ENCODE measurements at regions not wholly inside any gene's neighbourhood (a gene's known extent, or its start where the extent isn't known, plus 50 kb on each side); places are given as distances from the start of the nearest gene placed in this dataset.
"Not testable (repeated sequence)": the region's sequence is repeated elsewhere in the genome, so short reads cannot be mapped to it uniquely, and the experiment has no call there.

GRCh38 chr16:72464052-72464451, 292.1 kb upstream of the PMFBP1 start:
- Histone ChIP-seq H3K4me1 (ENCODE audit: control insufficient read depth, insufficient read depth, low read length) (no peaks in the 10 kb centered on the region), H3K36me3 (ENCODE audit: control insufficient read depth, insufficient read depth, low read length) (no peaks in the 10 kb centered on the region), H3K9ac (ENCODE audit: low read length) (no peak overlapping the region), H3K27me3 (ENCODE audit: control insufficient read depth, insufficient read depth, low read length) (no peaks in the 10 kb centered on the region), H3K9me3 (ENCODE audit: control insufficient read depth, insufficient read depth, low read depth, low read length) (no peaks in the 10 kb centered on the region), H3K4me3 (ENCODE audit: low read depth, low read length) (no peak overlapping the region), H3K27ac (ENCODE audit: low read depth, low read length) (no peak overlapping the region)

- Histone ChIP-seq H3K9me3 (ENCODE audit: control insufficient read depth, insufficient read depth, low read depth, low read length) (peaks cover 24% of the 10 kb centered on the region), H3K27ac (ENCODE audit: low read depth, low read length) (no peak overlapping the region), H3K9ac (ENCODE audit: low read length) (no peak overlapping the region), H3K27me3 (ENCODE audit: control insufficient read depth, insufficient read depth, low read length) (no peaks in the 10 kb centered on the region), H3K36me3 (ENCODE audit: control insufficient read depth, insufficient read depth, low read length) (no peaks in the 10 kb centered on the region), H3K4me1 (ENCODE audit: control insufficient read depth, insufficient read depth, low read length) (no peaks in the 10 kb centered on the region), H3K4me3 (ENCODE audit: low read depth, low read length) (no peak overlapping the region)
Observed at GRCh38 chr16:72458035-72458434, 286.1 kb upstream of the PMFBP1 start.

- Histone ChIP-seq H3K36me3 (ENCODE audit: control insufficient read depth, insufficient read depth, low read length) (no peaks in the 10 kb centered on the region), H3K9ac (ENCODE audit: low read length) (no peak overlapping the region), H3K4me1 (ENCODE audit: control insufficient read depth, insufficient read depth, low read length) (no peaks in the 10 kb centered on the region), H3K27ac (ENCODE audit: low read depth, low read length) (no peak overlapping the region), H3K27me3 (ENCODE audit: control insufficient read depth, insufficient read depth, low read length) (no peaks in the 10 kb centered on the region), H3K9me3 (ENCODE audit: control insufficient read depth, insufficient read depth, low read depth, low read length) (peaks cover 24% of the 10 kb centered on the region), H3K4me3 (ENCODE audit: low read depth, low read length) (no peak overlapping the region)
Observed at GRCh38 chr16:72457243-72457940, 285.4 kb upstream of the PMFBP1 start.

GRCh38 chr16:72455743-72456659, 284.0 kb upstream of the PMFBP1 start:
- no peak overlapping the region for H3K4me3 ChIP-seq (ENCODE audit: low read depth, low read length)
- H3K9ac ChIP-seq (ENCODE audit: low read length): no peak overlapping the region
- no peaks in the 10 kb centered on the region for H3K4me1 ChIP-seq (ENCODE audit: control insufficient read depth, insufficient read depth, low read length)
- no peaks in the 10 kb centered on the region for H3K36me3 ChIP-seq (ENCODE audit: control insufficient read depth, insufficient read depth, low read length)
- H3K27me3 ChIP-seq (ENCODE audit: control insufficient read depth, insufficient read depth, low read length): no peaks in the 10 kb centered on the region
- H3K9me3 ChIP-seq (ENCODE audit: control insufficient read depth, insufficient read depth, low read depth, low read length): peaks cover 27% of the 10 kb centered on the region
- H3K27ac ChIP-seq (ENCODE audit: low read depth, low read length): no peak overlapping the region

GRCh38 chr16:72453856-72454255, 281.9 kb upstream of the PMFBP1 start:
- H3K9me3 ChIP-seq (ENCODE audit: control insufficient read depth, insufficient read depth, low read depth, low read length): peaks cover 27% of the 10 kb centered on the region
- not testable (repeated sequence) for H3K9ac ChIP-seq (ENCODE audit: low read length); H3K4me1 ChIP-seq (ENCODE audit: control insufficient read depth, insufficient read depth, low read length); H3K4me3 ChIP-seq (ENCODE audit: low read depth, low read length); H3K27me3 ChIP-seq (ENCODE audit: control insufficient read depth, insufficient read depth, low read length); H3K36me3 ChIP-seq (ENCODE audit: control insufficient read depth, insufficient read depth, low read length); H3K27ac ChIP-seq (ENCODE audit: low read depth, low read length)

- Histone ChIP-seq H3K27me3 (ENCODE audit: control insufficient read depth, insufficient read depth, low read length) (no peaks in the 10 kb centered on the region), H3K4me3 (ENCODE audit: low read depth, low read length) (no peak overlapping the region), H3K9me3 (ENCODE audit: control insufficient read depth, insufficient read depth, low read depth, low read length) (peaks cover 6% of the 10 kb centered on the region), H3K9ac (ENCODE audit: low read length) (no peak overlapping the region), H3K4me1 (ENCODE audit: control insufficient read depth, insufficient read depth, low read length) (no peaks in the 10 kb centered on the region), H3K27ac (ENCODE audit: low read depth, low read length) (no peak overlapping the region), H3K36me3 (ENCODE audit: control insufficient read depth, insufficient read depth, low read length) (no peaks in the 10 kb centered on the region)
Observed at GRCh38 chr16:72444696-72445095, 272.7 kb upstream of the PMFBP1 start.

- Histone ChIP-seq H3K4me3 (ENCODE audit: low read depth, low read length) (no peak overlapping the region), H3K27ac (ENCODE audit: low read depth, low read length) (no peak overlapping the region), H3K36me3 (ENCODE audit: control insufficient read depth, insufficient read depth, low read length) (no peaks in the 10 kb centered on the region), H3K9ac (ENCODE audit: low read length) (no peak overlapping the region), H3K4me1 (ENCODE audit: control insufficient read depth, insufficient read depth, low read length) (no peaks in the 10 kb centered on the region), H3K9me3 (ENCODE audit: control insufficient read depth, insufficient read depth, low read depth, low read length) (peaks cover 6% of the 10 kb centered on the region), H3K27me3 (ENCODE audit: control insufficient read depth, insufficient read depth, low read length) (no peaks in the 10 kb centered on the region)
Observed at GRCh38 chr16:72443809-72444208, 271.9 kb upstream of the PMFBP1 start.

GRCh38 chr16:72442385-72443158, 270.6 kb upstream of the PMFBP1 start:
- no peak overlapping the region for H3K27ac ChIP-seq (ENCODE audit: low read depth, low read length)
- no peaks in the 10 kb centered on the region for H3K27me3 ChIP-seq (ENCODE audit: control insufficient read depth, insufficient read depth, low read length)
- H3K4me1 ChIP-seq (ENCODE audit: control insufficient read depth, insufficient read depth, low read length): no peaks in the 10 kb centered on the region
- no peak overlapping the region for H3K9ac ChIP-seq (ENCODE audit: low read length)
- peaks cover 8% of the 10 kb centered on the region for H3K9me3 ChIP-seq (ENCODE audit: control insufficient read depth, insufficient read depth, low read depth, low read length)
- H3K36me3 ChIP-seq (ENCODE audit: control insufficient read depth, insufficient read depth, low read length): no peaks in the 10 kb centered on the region
- no peak overlapping the region for H3K4me3 ChIP-seq (ENCODE audit: low read depth, low read length)

GRCh38 chr16:72437891-72438290, 265.9 kb upstream of the PMFBP1 start:
- Histone ChIP-seq H3K36me3 (ENCODE audit: control insufficient read depth, insufficient read depth, low read length) (no peaks in the 10 kb centered on the region), H3K9ac (ENCODE audit: low read length) (no peak overlapping the region), H3K9me3 (ENCODE audit: control insufficient read depth, insufficient read depth, low read depth, low read length) (peaks cover 36% of the 10 kb centered on the region), H3K27ac (ENCODE audit: low read depth, low read length) (no peak overlapping the region), H3K27me3 (ENCODE audit: control insufficient read depth, insufficient read depth, low read length) (no peaks in the 10 kb centered on the region), H3K4me1 (ENCODE audit: control insufficient read depth, insufficient read depth, low read length) (no peaks in the 10 kb centered on the region), H3K4me3 (ENCODE audit: low read depth, low read length) (no peak overlapping the region)

- peaks cover 30% of the 10 kb centered on the region for H3K9me3 ChIP-seq (ENCODE audit: control insufficient read depth, insufficient read depth, low read depth, low read length)
- no peak overlapping the region for H3K9ac ChIP-seq (ENCODE audit: low read length)
- H3K27ac ChIP-seq (ENCODE audit: low read depth, low read length): no peak overlapping the region
- no peaks in the 10 kb centered on the region for H3K27me3 ChIP-seq (ENCODE audit: control insufficient read depth, insufficient read depth, low read length)
- H3K36me3 ChIP-seq (ENCODE audit: control insufficient read depth, insufficient read depth, low read length): no peaks in the 10 kb centered on the region
- H3K4me3 ChIP-seq (ENCODE audit: low read depth, low read length): no peak overlapping the region
- H3K4me1 ChIP-seq (ENCODE audit: control insufficient read depth, insufficient read depth, low read length): no peaks in the 10 kb centered on the region
Observed at GRCh38 chr16:72434159-72434558, 262.2 kb upstream of the PMFBP1 start.

GRCh38 chr16:72430121-72430520, 258.2 kb upstream of the PMFBP1 start:
- H3K9ac ChIP-seq (ENCODE audit: low read length): no peak overlapping the region
- H3K4me1 ChIP-seq (ENCODE audit: control insufficient read depth, insufficient read depth, low read length): no peaks in the 10 kb centered on the region
- no peaks in the 10 kb centered on the region for H3K27me3 ChIP-seq (ENCODE audit: control insufficient read depth, insufficient read depth, low read length)
- no peak overlapping the region for H3K4me3 ChIP-seq (ENCODE audit: low read depth, low read length)
- peaks cover 19% of the 10 kb centered on the region for H3K9me3 ChIP-seq (ENCODE audit: control insufficient read depth, insufficient read depth, low read depth, low read length)
- 0 out of 2 replicates have a peak, but pooled peaks cover 2% of the 10 kb centered on the region for H3K36me3 ChIP-seq (ENCODE audit: control insufficient read depth, insufficient read depth, low read length)
- no peak overlapping the region for H3K27ac ChIP-seq (ENCODE audit: low read depth, low read length)

All from HUES6 (cell line).